ENCODE measurements at regions not wholly inside any gene's neighbourhood (a gene's known extent, or its start where the extent isn't known, plus 50 kb on each side); places are given as distances from the start of the nearest gene placed in this dataset.

- no peak overlapping the region for H3K4me3 ChIP-seq (ENCODE audit: low read depth, low read length)
- TF ChIP-seq CTCF (IDR thresholded peaks at IDR 0.05; ENCODE audit: control insufficient read depth, extremely low read depth, insufficient read depth): no peak
- no peak for DNase-seq (ENCODE audit: low read depth)
These were observed 671.2 kb downstream of the COL12A1 start for GRCh38 chr6:74534465-74535211.

GRCh38 chr6:74519163-74519562 is 686.7 kb downstream of the COL12A1 start:
- no peak for TF ChIP-seq CTCF (IDR thresholded peaks at IDR 0.05; ENCODE audit: control insufficient read depth, extremely low read depth, insufficient read depth)
- no peak for DNase-seq (ENCODE audit: low read depth)
- H3K4me3 ChIP-seq (ENCODE audit: low read depth, low read length): no peak overlapping the region

- no peak for TF ChIP-seq CTCF (IDR thresholded peaks at IDR 0.05; ENCODE audit: control insufficient read depth, extremely low read depth, insufficient read depth)
- DNase-seq (ENCODE audit: low read depth): no peak
- H3K4me3 ChIP-seq (ENCODE audit: low read depth, low read length): no peak overlapping the region
These were observed 687.8 kb downstream of the COL12A1 start for GRCh38 chr6:74518035-74518434.

- DNase-seq (ENCODE audit: low read depth): no peak
These were observed 695.0 kb downstream of the COL12A1 start for GRCh38 chr6:74510878-74511277.

GRCh38 chr6:74507649-74508048 is 698.2 kb downstream of the COL12A1 start:
- TF ChIP-seq CTCF (IDR thresholded peaks at IDR 0.05; ENCODE audit: control insufficient read depth, extremely low read depth, insufficient read depth): no peak
- DNase-seq (ENCODE audit: low read depth): no peak
- no peak overlapping the region for H3K4me3 ChIP-seq (ENCODE audit: low read depth, low read length)

More at GRCh38 chr6:74510878-74511277, 695.0 kb downstream of the COL12A1 start:
- no peak overlapping the region for H3K4me3 ChIP-seq (ENCODE audit: low read depth, low read length)
- no peak for TF ChIP-seq CTCF (IDR thresholded peaks at IDR 0.05; ENCODE audit: control insufficient read depth, extremely low read depth, insufficient read depth)

- no peak for DNase-seq (ENCODE audit: low read depth)
- no peak for TF ChIP-seq CTCF (IDR thresholded peaks at IDR 0.05; ENCODE audit: control insufficient read depth, extremely low read depth, insufficient read depth)
- no peak overlapping the region for H3K4me3 ChIP-seq (ENCODE audit: low read depth, low read length)
These were observed 700.5 kb downstream of the COL12A1 start for GRCh38 chr6:74505391-74505790.

- TF ChIP-seq CTCF (IDR thresholded peaks at IDR 0.05; ENCODE audit: control insufficient read depth, extremely low read depth, insufficient read depth): no peak
- DNase-seq (ENCODE audit: low read depth): no peak
- no peak overlapping the region for H3K4me3 ChIP-seq (ENCODE audit: low read depth, low read length)
These were observed 700.9 kb downstream of the COL12A1 start for GRCh38 chr6:74504941-74505340.
